ENCODE measurements at regions not wholly inside any gene's neighbourhood (a gene's known extent, or its start where the extent isn't known, plus 50 kb on each side); places are given as distances from the start of the nearest gene placed in this dataset.

DNA sequence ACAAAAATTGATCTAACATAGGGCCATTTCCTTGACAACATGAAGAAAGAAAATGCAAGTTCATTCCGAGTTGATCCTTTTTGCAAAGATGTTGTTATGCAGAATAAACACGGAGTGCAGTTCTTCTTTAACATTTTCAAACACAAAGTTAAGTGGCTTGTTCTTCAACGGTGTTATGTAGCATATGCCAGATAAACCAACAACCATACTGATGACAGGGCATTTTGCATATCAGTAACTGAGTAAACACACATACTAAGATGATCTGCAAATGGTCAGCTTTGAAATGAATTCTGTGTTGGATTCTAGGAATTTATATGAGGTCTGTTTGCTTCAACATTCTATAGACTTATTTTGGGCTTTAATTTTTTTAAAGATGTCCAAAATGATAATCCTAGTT lies 266.4 kb downstream of the GPD2 start:
- 46 to 61% (median 58%) methylated on average over 3 of the region's 3 CpGs for WGBS, 3 donors
- Histone ChIP-seq H3K36me3 (ENCODE audit: control insufficient read depth in 3 of 3, insufficient read depth in 2 of 3, low read depth in 1 of 3, low read length in 3 of 3) (no peaks in the 10 kb centered on the region), H3K27me3 (ENCODE audit: control insufficient read depth in 3 of 3, insufficient read depth in 3 of 3, low read length in 3 of 3) (no peaks in the 10 kb centered on the region), H3K27ac (ENCODE audit: low read depth in 1 of 3, low read length in 2 of 3) (no peak overlapping the region), H3K9me3 (ENCODE audit: control insufficient read depth in 2 of 2, insufficient read depth in 1 of 2, low read depth in 1 of 2, low read length in 1 of 2) (no peaks in the 10 kb centered on the region), H3K4me3 (ENCODE audit: low read depth in 1 of 3, low read length in 3 of 3) (no peak overlapping the region), H3K4me1 (ENCODE audit: control insufficient read depth in 3 of 3, insufficient read depth in 2 of 3, low read depth in 1 of 3, low read length in 2 of 3) (no peaks in the 10 kb centered on the region)
- FAIRE-seq (no peak), DNase-seq (no peak)

DNA sequence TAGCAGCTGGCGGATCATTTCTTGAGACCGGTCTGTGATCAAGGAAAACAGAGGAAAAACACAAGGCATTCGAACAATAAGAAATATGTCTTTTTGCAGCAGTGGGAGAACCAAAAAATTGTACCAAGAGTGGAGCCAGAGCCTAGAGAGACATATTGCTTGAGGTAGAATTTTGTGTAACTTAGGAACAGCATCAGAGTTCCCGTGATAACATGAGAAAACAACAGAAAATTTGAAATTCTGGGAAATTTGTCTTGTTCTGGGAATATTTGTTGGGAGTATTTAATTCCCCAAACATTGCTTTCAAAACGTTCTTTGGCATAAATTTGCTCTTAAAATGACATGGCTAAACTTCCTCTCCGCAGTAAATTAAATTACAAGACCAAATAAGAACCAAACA lies 267.5 kb downstream of the GPD2 start:
- whole genome bisulfite sequencing, 3 donors: 63 to 84% (median 69%) methylated on average over 6 of the region's 6 CpGs
- FAIRE-seq: no peak
- Histone ChIP-seq H3K4me3 (ENCODE audit: low read depth in 1 of 3, low read length in 3 of 3) (no peak overlapping the region), H3K4me1 (ENCODE audit: control insufficient read depth in 3 of 3, insufficient read depth in 2 of 3, low read depth in 1 of 3, low read length in 2 of 3) (no peaks in the 10 kb centered on the region), H3K27ac (ENCODE audit: low read depth in 1 of 3, low read length in 2 of 3) (no peak overlapping the region), H3K27me3 (ENCODE audit: control insufficient read depth in 3 of 3, insufficient read depth in 3 of 3, low read length in 3 of 3) (no peaks in the 10 kb centered on the region), H3K36me3 (ENCODE audit: control insufficient read depth in 3 of 3, insufficient read depth in 2 of 3, low read depth in 1 of 3, low read length in 3 of 3) (no peaks in the 10 kb centered on the region), H3K9me3 (ENCODE audit: control insufficient read depth in 2 of 2, insufficient read depth in 1 of 2, low read depth in 1 of 2, low read length in 1 of 2) (no peaks in the 10 kb centered on the region)
- no peak for DNase-seq

DNA sequence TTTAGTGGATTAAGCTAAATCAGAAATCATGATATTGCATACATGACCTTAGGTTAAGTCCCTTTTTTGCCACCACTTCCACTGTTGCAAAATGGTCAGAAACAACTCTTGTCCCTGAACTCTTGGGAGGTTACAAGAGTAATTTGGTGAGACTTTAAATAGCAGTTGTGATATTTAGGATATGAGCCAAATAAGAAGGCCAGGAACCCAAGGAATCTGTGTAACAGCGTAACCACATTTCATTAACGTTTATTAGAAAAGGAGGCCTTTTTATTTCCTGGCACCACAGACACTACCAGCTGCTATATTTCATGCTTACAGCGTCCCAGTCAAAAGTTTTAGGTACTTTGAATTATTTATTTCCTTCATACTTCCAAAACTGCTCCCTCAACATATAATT lies 268.0 kb downstream of the GPD2 start:
- H3K27ac ChIP-seq (ENCODE audit: low read depth in 1 of 3, low read length in 2 of 3): no peak overlapping the region
- H3K36me3 ChIP-seq (ENCODE audit: control insufficient read depth in 3 of 3, insufficient read depth in 2 of 3, low read depth in 1 of 3, low read length in 3 of 3): no peaks in the 10 kb centered on the region
- DNase-seq (no peak), FAIRE-seq (no peak)
- H3K9me3 ChIP-seq (ENCODE audit: control insufficient read depth in 2 of 2, insufficient read depth in 1 of 2, low read depth in 1 of 2, low read length in 1 of 2): no peaks in the 10 kb centered on the region
- WGBS, 3 donors: 71 to 82% (median 74%) methylated on average over 3 of the region's 3 CpGs
- H3K4me3 ChIP-seq (ENCODE audit: low read depth in 1 of 3, low read length in 3 of 3): no peak overlapping the region
- H3K27me3 ChIP-seq (ENCODE audit: control insufficient read depth in 3 of 3, insufficient read depth in 3 of 3, low read length in 3 of 3): no peaks in the 10 kb centered on the region
- no peaks in the 10 kb centered on the region for H3K4me1 ChIP-seq (ENCODE audit: control insufficient read depth in 3 of 3, insufficient read depth in 2 of 3, low read depth in 1 of 3, low read length in 2 of 3)

DNA sequence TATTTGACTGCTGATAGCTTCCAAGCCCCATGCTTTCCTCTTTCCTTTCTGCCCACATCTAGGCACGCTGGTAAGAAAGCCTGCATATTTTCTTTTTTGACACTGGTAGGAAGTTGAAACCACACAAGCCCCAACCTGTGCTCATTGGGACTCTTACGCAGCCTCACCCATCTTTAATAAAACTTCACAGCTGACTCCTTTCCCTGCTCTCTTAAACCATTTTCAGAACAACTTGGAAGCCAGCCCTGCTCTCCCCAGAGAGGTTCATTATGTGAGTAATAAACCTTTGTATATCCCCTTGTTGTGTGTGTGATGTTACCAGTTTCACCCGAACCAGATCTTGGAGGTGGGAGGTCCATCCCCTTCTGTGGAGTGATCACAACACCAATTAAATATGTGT lies 268.4 kb downstream of the GPD2 start:
- Histone ChIP-seq H3K27ac (ENCODE audit: low read depth in 1 of 3, low read length in 2 of 3) (no peak overlapping the region), H3K4me1 (ENCODE audit: control insufficient read depth in 3 of 3, insufficient read depth in 2 of 3, low read depth in 1 of 3, low read length in 2 of 3) (no peaks in the 10 kb centered on the region), H3K27me3 (ENCODE audit: control insufficient read depth in 3 of 3, insufficient read depth in 3 of 3, low read length in 3 of 3) (no peaks in the 10 kb centered on the region), H3K36me3 (ENCODE audit: control insufficient read depth in 3 of 3, insufficient read depth in 2 of 3, low read depth in 1 of 3, low read length in 3 of 3) (no peaks in the 10 kb centered on the region), H3K9me3 (ENCODE audit: control insufficient read depth in 2 of 2, insufficient read depth in 1 of 2, low read depth in 1 of 2, low read length in 1 of 2) (no peaks in the 10 kb centered on the region), H3K4me3 (ENCODE audit: low read depth in 1 of 3, low read length in 3 of 3) (no peak overlapping the region)
- DNase-seq: no peak
- 68 to 84% (median 77%) methylated on average over 3 of the region's 3 CpGs for WGBS, 3 donors
- no peak for FAIRE-seq

DNA sequence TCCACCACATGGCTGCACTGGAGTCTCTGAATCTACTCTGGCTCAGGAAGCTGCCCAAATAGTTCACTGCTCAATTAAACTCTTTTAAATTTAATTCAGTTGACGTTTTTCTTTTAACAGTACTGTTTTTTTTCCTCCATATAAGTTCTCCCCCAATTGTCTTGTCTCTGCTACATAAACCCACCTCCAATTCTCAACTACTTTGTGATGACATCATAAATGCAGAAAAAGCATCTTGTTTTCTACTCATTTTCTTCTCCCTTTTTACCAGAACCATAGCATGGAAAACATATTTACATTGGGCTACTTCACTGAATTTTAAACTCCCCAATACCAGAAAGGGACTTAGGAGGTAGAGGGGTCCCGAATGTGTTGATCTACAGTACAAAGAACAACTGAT lies 270.4 kb downstream of the GPD2 start:
- Histone ChIP-seq H3K4me1 (ENCODE audit: control insufficient read depth in 3 of 3, insufficient read depth in 2 of 3, low read depth in 1 of 3, low read length in 2 of 3) (no peaks in the 10 kb centered on the region), H3K36me3 (ENCODE audit: control insufficient read depth in 3 of 3, insufficient read depth in 2 of 3, low read depth in 1 of 3, low read length in 3 of 3) (no peaks in the 10 kb centered on the region), H3K27ac (ENCODE audit: low read depth in 1 of 3, low read length in 2 of 3) (no peak overlapping the region), H3K27me3 (ENCODE audit: control insufficient read depth in 3 of 3, insufficient read depth in 3 of 3, low read length in 3 of 3) (no peaks in the 10 kb centered on the region), H3K4me3 (ENCODE audit: low read depth in 1 of 3, low read length in 3 of 3) (no peak overlapping the region), H3K9me3 (ENCODE audit: control insufficient read depth in 2 of 2, insufficient read depth in 1 of 2, low read depth in 1 of 2, low read length in 1 of 2) (no peaks in the 10 kb centered on the region)
- WGBS, 3 donors: 57 to 63% (median 60%) methylated on average over 2 of the region's 2 CpGs
- no peak for DNase-seq
- FAIRE-seq: no peak

DNA sequence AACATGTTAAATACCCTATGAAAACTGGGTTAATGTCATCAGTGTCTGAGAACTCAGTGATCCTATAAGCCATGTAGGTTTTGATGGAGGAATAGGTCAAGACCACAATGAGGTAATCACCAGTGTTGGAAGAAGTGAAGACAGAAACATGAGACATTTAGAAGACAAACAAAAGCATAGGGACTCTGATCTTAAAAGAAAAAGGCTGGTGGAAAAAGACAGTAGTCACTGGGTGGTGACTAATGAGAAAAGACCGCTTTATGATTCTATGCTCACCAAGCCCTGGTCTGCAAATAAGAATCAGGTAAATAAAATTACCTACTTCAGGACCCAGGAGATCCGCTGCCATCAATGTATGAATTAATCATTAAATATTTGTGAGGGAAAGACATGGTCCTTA lies 271.9 kb downstream of the GPD2 start:
- FAIRE-seq: no peak
- Histone ChIP-seq H3K27me3 (ENCODE audit: control insufficient read depth in 3 of 3, insufficient read depth in 3 of 3, low read length in 3 of 3) (no peaks in the 10 kb centered on the region), H3K4me1 (ENCODE audit: control insufficient read depth in 3 of 3, insufficient read depth in 2 of 3, low read depth in 1 of 3, low read length in 2 of 3) (no peaks in the 10 kb centered on the region), H3K9me3 (ENCODE audit: control insufficient read depth in 2 of 2, insufficient read depth in 1 of 2, low read depth in 1 of 2, low read length in 1 of 2) (no peaks in the 10 kb centered on the region), H3K4me3 (ENCODE audit: low read depth in 1 of 3, low read length in 3 of 3) (no peak overlapping the region), H3K36me3 (ENCODE audit: control insufficient read depth in 3 of 3, insufficient read depth in 2 of 3, low read depth in 1 of 3, low read length in 3 of 3) (no peaks in the 10 kb centered on the region), H3K27ac (ENCODE audit: low read depth in 1 of 3, low read length in 2 of 3) (no peak overlapping the region)
- DNase-seq: no peak
- WGBS, 3 donors: 77 to 94% (median 83%) methylated on average over 2 of the region's 2 CpGs

DNA sequence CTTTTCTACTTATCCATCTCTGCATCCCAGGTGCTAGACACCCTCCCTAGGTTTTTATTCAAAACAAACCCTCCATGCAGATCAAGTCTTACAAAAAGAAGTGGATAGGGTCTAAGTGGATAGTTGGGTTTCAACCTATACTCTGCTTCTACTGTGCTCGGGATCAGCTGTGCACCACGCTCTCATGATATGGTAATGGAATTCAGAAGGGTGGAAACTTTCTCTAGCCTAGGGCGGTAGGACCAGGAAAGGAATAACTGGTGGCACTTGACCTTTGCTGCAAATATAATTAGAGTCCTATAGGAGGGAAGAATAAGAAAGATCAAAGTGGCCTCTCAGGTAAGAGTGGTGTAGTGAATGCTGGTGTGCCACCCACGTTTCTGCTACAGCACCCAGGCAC lies 272.9 kb downstream of the GPD2 start:
- Histone ChIP-seq H3K9me3 (ENCODE audit: control insufficient read depth in 2 of 2, insufficient read depth in 1 of 2, low read depth in 1 of 2, low read length in 1 of 2) (no peaks in the 10 kb centered on the region), H3K36me3 (ENCODE audit: control insufficient read depth in 3 of 3, insufficient read depth in 2 of 3, low read depth in 1 of 3, low read length in 3 of 3) (no peaks in the 10 kb centered on the region), H3K27ac (ENCODE audit: low read depth in 1 of 3, low read length in 2 of 3) (no peak overlapping the region), H3K27me3 (ENCODE audit: control insufficient read depth in 3 of 3, insufficient read depth in 3 of 3, low read length in 3 of 3) (no peaks in the 10 kb centered on the region), H3K4me1 (ENCODE audit: control insufficient read depth in 3 of 3, insufficient read depth in 2 of 3, low read depth in 1 of 3, low read length in 2 of 3) (no peaks in the 10 kb centered on the region), H3K4me3 (ENCODE audit: low read depth in 1 of 3, low read length in 3 of 3) (no peak overlapping the region)
- 81 to 85% (median 81%) methylated on average over 4 of the region's 4 CpGs for WGBS, 3 donors
- DNase-seq (no peak), FAIRE-seq (no peak)

DNA sequence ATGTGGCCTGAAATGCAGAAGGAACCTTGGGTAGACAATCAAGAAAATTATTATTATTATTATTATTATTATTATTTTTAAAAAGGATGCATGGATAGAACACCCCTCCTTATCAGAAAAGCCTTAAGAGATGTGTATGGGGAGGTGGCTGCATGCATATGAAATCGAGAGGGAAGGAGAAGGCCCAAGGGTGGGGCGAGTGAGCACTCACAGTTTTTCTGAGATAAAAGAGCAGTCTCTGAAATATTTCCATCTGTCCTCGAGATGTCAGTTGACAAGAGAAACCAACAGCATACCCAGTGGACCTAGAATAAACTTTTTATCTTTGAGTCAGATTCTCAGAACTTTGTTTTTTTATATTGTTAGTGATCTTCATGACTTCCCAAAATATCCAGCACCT lies 282.9 kb downstream of the GPD2 start:
- no peak for FAIRE-seq
- no peak for DNase-seq
- H3K4me3 ChIP-seq (ENCODE audit: low read depth in 1 of 3, low read length in 3 of 3): no peak overlapping the region
- 72 to 78% (median 76%) methylated on average over 3 of the region's 3 CpGs for WGBS, 3 donors
- H3K9me3 ChIP-seq (ENCODE audit: control insufficient read depth in 2 of 2, insufficient read depth in 1 of 2, low read depth in 1 of 2, low read length in 1 of 2): no peaks in the 10 kb centered on the region
- H3K27ac ChIP-seq (ENCODE audit: low read depth in 1 of 3, low read length in 2 of 3): no peak overlapping the region
- H3K4me1 ChIP-seq (ENCODE audit: control insufficient read depth in 3 of 3, insufficient read depth in 2 of 3, low read depth in 1 of 3, low read length in 2 of 3): no peaks in the 10 kb centered on the region
- H3K36me3 ChIP-seq (ENCODE audit: control insufficient read depth in 3 of 3, insufficient read depth in 2 of 3, low read depth in 1 of 3, low read length in 3 of 3): no peaks in the 10 kb centered on the region
- H3K27me3 ChIP-seq (ENCODE audit: control insufficient read depth in 3 of 3, insufficient read depth in 3 of 3, low read length in 3 of 3): no peaks in the 10 kb centered on the region

DNA sequence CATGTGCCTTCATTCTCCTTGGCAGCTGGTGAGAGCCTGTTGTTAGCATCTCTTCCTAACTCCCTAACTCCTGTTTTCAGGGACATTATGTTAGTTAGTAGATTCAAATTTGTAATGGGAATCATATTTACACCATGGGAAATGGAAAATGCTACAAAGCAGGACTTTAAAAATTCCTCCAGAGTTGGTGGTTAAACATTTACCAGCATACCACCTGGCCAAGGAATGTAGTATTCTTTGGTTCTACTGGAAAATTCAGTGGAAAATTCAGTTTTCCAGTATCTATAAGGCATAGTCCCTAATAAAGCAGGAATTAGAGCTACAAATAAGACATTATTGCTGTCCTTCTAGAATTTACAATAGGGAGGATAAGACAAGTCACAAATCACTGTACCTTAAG lies 291.7 kb downstream of the GPD2 start:
- Histone ChIP-seq H3K4me1 (ENCODE audit: control insufficient read depth in 3 of 3, insufficient read depth in 2 of 3, low read depth in 1 of 3, low read length in 2 of 3) (no peaks in the 10 kb centered on the region), H3K36me3 (ENCODE audit: control insufficient read depth in 3 of 3, insufficient read depth in 2 of 3, low read depth in 1 of 3, low read length in 3 of 3) (no peaks in the 10 kb centered on the region), H3K9me3 (ENCODE audit: control insufficient read depth in 2 of 2, insufficient read depth in 1 of 2, low read depth in 1 of 2, low read length in 1 of 2) (no peaks in the 10 kb centered on the region), H3K27me3 (ENCODE audit: control insufficient read depth in 3 of 3, insufficient read depth in 3 of 3, low read length in 3 of 3) (no peaks in the 10 kb centered on the region), H3K4me3 (ENCODE audit: low read depth in 1 of 3, low read length in 3 of 3) (no peak overlapping the region), H3K27ac (ENCODE audit: low read depth in 1 of 3, low read length in 2 of 3) (no peak overlapping the region)
- FAIRE-seq (no peak), DNase-seq (no peak)

Data from small intestine (tissue), 7 donors.